SH-SY5Y (cell line): ENCODE measurements at regions not wholly inside any gene's neighbourhood (a gene's known extent, or its start where the extent isn't known, plus 50 kb on each side); places are given as distances from the start of the nearest gene placed in this dataset.

Experiments used
- GATA2 ChIP-seq: IDR thresholded peaks from 2 replicates; pipeline ENCODE4 v1.6.1; 2011; ENCODE audit warnings: mild to moderate bottlenecking, low read depth, low read length
- GATA3 ChIP-seq: IDR thresholded peaks from 2 replicates; pipeline ENCODE4 v1.6.1; 2011; ENCODE audit warnings: low read depth, mild to moderate bottlenecking, low read length, moderate library complexity

DNA sequence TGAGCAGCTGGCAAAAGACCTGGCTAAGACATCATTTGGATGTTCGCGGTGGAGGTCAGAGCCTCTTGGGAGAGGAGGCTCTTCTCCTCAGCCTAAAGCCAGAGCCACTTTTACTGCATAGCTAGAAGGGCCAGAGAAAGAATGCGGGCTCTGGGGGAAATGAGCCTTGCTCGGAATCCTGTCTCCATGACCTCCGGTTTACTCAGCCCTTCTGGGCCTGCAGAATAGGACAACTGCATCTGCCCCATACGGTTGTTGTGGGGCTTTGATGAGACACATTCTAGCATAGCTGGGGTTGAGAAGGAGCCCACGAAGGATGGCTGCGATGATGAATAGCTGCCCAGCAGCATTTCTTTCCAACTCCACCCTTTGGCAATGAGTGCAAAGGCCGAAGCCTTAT lies 115.0 kb upstream of the SLC22A23 start:
- no peak for TF ChIP-seq GATA2
- no peak for TF ChIP-seq GATA3
